T-helper 1 cell treated with Interleukin-12 subunit alpha and Interleukin-12 subunit beta and Interleukin-4 antibody, amounts not matched to agents 30 ng/mL and 1 ng/mL, for 36 hours (primary cell): ENCODE measurements at regions not wholly inside any gene's neighbourhood (a gene's known extent, or its start where the extent isn't known, plus 50 kb on each side); places are given as distances from the start of the nearest gene placed in this dataset.

Experiments used
- intact Hi-C: fragments of 100-400 bp; cut with micrococcal nuclease; formaldehyde crosslinking; loops from one replicate; pipeline ENCODE4 v1.15.1; 2024

DNA sequence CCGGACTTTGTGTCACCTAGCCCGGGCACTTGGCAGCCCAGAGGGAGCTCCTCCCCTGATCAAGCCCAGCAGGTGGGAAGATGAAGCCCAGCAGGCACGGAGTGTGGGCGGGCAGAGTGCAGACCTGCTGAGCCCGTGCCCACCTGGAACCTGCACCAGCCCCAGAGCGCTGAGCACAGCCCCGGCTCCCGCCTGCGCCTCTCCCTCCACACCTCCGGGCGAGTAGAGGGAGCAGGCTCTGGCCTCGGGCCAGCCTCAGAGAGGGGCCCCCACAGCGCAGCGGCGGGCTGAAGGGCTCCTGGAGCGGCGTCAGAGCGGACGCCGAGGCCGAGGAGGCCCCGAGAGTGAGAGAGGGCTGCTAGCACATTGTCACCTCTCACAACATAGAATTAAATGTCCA lies 257.7 kb downstream of the VGLL3 start:
- intact Hi-C loops: no loop called here

- intact Hi-C loops: no loop called here
Observed at GRCh38 chr3:86731501-86731901, 259.4 kb downstream of the VGLL3 start.

- intact Hi-C loops: no loop called here
Observed at GRCh38 chr3:86723433-86723832, 267.5 kb downstream of the VGLL3 start.

GRCh38 chr3:86711634-86712033 lies 279.3 kb downstream of the VGLL3 start:
- intact Hi-C loops: no loop called here

- intact Hi-C loops: no loop called here
Observed at GRCh38 chr3:86708893-86709292, 282.1 kb downstream of the VGLL3 start.

DNA sequence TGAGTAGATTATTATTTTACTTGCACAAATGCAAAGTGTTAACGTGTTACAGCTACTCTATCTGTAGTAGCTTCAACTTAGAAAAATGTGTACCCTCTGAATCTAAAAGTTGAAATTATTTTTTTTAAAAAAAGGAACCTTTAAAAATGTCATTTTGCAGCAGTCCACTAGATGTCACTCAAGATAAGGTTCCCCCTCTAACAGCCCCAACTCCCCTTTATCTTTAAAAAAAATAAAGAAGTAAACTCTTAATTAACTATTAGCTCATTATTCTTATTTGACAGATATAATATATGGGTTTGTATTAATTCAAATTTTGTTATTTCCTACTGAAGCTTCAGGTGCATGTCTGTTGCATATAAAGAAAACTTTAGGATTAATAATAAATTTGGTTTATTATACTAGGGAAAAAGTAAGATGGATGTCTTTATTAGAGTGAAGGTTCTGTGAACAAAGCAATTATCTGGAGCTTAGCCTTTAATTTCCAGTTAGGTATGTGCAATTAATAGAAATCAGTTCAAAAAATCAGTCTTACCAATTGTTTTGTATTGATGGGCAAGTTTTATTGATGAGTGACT lies 288.5 kb downstream of the VGLL3 start:
- intact Hi-C loops: no loop called here

- intact Hi-C loops: no loop called here
Observed at GRCh38 chr3:86695752-86696151, 295.2 kb downstream of the VGLL3 start.

DNA sequence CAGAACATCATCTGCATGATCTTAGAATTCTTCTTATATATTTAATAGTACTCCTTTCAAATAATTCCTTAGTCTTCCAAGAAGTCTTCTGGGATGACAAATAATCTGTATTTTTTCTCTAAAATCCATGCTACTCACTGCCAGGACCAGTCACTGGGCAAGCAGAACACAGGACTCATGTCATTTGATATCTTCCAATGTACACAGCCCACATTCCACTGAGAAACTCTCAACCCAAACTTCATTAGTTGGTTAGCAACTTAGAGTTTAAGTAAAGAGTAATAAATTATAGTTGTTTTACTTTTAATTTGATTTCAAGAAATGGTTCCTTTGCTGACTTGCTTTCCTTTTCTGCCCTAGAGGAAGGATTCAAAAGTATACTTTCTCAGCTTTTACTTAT lies 317.0 kb downstream of the VGLL3 start:
- intact Hi-C loops: no loop called here

DNA sequence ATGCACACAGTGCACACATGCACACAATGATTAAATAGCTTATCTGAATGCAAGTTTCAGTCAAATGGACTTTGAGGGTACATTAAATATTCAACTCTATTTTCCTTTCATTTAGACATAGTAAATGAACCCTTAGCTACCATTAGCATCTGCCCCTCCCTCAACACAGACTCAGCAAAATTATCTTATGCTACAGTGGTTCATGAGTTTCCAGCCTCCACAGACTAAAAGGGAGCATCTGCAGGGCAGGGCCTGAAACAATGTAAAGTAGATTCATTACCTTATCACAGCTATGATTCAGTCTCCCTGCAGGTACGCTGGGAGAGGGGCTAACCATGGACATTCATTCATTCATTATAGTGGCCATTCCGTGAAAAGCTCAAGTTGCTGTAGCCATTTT lies 329.1 kb downstream of the VGLL3 start:
- intact Hi-C loops: no loop called here

DNA sequence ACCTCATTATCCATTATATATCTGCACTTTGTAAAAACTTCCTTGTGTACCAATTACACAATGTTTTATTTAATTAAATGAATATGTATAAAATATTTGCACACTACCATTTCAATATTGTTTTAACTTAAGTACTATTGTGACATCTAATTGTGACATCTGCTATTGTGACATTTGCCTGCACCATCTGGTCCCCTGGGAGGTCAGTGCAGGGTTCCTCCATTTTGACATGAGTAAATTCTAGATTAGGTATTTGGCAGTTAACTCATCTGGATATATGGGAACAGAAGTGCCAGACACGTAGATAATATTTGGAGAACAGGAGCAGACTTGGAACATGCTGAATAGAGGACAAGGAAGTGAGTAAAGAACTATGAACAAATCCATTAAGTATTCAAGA lies 332.1 kb downstream of the VGLL3 start:
- intact Hi-C loops: no loop called here

GRCh38 chr3:86654806-86655460 lies 336.0 kb downstream of the VGLL3 start:
- intact Hi-C loops: no loop called here

- intact Hi-C loops: no loop called here
Observed at GRCh38 chr3:86653661-86654205, 337.2 kb downstream of the VGLL3 start.

DNA sequence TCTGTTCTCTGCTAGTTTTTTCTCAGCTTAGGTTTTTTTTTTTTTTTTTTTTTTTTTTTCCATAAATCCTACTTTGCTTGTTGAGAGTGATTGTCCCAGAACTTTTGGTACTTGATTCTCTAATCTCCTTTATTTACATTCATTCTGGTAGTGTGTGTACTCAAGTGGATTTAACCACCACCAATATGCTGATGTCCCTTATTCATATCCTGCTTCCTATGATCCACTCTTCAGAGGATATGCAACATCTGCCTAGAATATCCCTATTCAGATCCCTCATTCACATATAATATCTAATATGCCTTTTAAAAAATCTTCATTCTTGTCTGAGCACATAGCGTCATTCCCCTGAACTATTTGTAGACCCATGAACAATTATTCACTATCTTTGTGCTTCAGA lies 342.9 kb downstream of the VGLL3 start:
- intact Hi-C loops: no loop called here

DNA sequence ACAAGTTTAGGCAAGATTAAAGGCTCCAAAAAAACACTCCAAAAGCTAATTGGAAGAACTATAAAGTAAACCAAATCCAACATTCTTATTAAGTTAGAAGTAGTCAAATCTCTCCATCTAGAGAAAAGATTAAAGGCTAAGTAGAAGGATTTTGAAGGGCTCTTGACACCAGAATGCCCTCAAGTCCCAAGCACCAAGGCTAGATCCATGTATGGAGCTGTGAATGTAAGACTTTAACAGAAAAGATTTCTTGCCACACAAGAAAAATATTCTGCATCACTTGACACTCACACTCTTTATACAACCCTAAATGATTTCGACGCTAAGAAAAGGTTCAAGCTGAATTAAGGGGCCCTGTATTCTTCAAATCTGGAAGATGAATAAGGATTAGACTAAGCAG lies 345.2 kb downstream of the VGLL3 start:
- intact Hi-C loops: no loop called here

DNA sequence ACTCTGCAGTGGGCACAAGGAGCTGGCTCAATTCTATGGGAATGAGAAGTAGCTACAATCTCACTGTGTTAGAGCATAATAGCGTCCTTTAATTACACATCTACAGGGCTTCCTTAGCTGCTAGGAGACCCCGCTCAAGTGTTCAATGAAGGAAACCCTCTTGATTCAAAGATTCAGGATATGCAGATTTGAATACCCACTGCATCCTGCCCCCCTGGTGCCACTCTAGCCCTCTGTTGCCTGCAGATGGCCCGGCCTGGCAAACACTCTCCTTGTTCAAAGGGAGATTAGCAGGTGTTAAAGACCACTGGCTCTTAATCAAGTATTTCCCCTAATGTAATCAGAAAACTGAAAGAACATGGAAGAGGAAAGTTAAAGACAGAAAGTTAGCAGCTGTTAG lies 356.6 kb downstream of the VGLL3 start:
- intact Hi-C loops: no loop called here

DNA sequence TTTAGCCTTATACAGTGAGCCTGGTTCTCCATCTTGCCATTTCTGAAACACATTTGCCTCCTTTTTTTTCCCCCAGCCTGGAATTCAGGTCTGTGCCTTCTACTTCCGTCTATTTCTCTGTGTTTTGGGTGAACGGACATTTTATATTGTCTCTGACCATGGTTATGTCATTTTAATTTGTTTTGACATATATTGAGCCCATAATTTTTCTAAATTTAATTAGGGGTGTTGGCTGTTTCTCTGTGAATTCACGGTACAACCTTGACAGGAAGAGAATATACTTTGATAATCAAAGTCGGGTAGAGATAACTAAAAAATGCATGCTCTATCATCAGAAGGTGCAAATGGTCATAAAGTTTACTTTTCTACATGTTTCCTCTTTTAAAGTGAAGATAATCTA lies 361.4 kb downstream of the VGLL3 start:
- intact Hi-C loops: no loop called here

DNA sequence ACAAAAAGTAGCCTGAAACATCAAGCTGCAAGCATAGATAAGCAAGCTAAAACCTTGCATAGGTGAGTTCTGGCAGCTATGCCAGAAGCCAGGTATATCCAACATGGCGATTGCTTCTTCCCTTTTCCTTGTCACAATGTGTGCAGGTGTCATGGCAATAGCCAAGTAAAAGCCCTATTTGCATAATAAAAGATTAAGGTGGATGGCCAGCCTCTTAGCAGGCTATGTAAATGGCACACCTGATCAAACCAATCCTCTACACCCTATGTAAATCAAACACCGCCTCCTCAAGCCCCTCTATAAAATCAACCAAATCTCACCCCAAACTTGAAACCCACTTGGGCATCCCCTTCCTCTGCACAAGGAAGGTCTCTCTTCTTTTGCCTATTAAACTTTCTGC lies 366.8 kb downstream of the VGLL3 start:
- intact Hi-C loops: no loop called here

GRCh38 chr3:86618706-86619105 lies 372.2 kb downstream of the VGLL3 start:
- intact Hi-C loops: no loop called here

DNA sequence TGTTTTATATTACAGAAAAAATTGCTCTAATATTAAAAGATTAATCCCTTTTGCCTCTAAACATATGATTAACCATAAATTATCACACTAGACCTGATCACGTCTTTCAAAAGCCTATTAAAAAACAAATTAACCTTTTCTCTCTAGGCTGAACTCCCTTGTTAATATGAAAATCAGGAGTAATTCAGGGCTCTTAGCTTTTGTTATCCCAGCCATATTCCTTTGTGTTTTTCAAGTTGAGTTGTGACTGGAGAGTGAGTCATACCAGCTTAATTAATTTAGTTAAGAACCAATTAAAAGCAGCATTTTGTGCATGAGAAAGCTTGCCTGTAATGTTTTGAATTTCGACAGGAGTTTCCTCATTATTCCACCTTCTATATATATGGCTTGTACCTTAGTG lies 385.8 kb downstream of the VGLL3 start:
- intact Hi-C loops: no loop called here

DNA sequence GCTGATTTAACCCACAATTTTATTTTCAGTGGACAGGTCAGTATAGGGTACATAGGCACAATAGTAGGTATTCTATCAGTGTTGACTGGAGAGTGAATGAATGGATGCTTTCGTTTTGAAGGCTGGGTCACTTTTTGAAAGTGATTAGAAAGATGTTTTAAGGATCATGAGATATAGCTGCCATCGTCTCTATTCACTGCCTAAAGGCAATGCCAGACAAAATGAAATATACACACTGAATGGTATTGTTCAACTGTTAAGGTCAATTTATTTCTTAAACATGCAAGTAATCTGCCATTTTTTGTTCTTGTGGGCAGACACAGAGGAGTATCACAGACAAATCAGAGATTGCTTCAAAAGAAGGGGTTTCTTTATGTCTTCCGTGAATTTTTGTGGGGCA lies 395.3 kb downstream of the VGLL3 start:
- intact Hi-C loops: no loop called here

DNA sequence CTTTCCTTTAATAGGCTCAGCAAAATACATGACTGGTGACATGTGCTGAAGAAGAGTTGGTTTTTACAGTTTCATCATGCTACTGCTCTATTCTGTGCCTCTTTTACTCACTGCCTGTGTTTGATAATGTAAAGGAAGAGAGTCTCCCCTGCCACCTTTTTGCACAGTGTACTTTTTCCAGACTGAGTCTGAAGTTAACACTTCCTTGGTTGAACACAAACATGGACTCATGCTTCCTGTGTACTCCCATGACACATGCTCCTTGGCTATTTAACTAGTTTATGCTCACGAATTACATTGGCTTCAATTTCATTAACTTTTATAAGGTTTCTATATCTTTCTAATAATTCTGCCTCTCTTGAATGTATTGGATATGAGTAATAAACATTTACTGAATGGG lies 396.1 kb downstream of the VGLL3 start:
- intact Hi-C loops: no loop called here

DNA sequence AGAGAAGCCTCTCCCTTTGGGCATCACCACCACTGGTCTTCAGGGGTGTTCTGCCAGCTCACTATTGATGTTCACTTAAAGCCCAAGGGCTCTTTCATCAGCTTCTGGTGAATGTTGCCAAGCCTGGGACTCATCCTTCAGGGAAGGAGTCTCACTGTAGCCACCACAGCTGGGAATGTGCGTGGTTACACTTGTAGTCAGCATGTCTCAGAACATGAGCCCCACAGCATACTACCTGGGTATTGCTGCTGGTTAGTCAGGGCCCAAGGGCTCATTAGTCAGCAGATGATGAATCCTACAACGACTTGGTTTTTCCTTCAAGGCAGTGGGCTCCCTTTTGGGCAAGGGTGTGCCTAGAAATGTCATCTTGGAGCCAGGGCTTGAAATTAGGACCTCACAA lies 412.9 kb downstream of the VGLL3 start:
- intact Hi-C loops: no loop called here

- intact Hi-C loops: no loop called here
Observed at GRCh38 chr3:86563400-86563970, 427.5 kb downstream of the VGLL3 start.
